Smooth muscle cell of the brain vasculature (primary cell): ENCODE measurements at regions not wholly inside any gene's neighbourhood (a gene's known extent, or its start where the extent isn't known, plus 50 kb on each side); places are given as distances from the start of the nearest gene placed in this dataset.

ENCODE experiments used
- DNase-seq: peaks from one replicate; pipeline ENCODE4 v3.0.0-alpha.2; 2012; ENCODE audit warnings: low read depth, low spot score

DNA sequence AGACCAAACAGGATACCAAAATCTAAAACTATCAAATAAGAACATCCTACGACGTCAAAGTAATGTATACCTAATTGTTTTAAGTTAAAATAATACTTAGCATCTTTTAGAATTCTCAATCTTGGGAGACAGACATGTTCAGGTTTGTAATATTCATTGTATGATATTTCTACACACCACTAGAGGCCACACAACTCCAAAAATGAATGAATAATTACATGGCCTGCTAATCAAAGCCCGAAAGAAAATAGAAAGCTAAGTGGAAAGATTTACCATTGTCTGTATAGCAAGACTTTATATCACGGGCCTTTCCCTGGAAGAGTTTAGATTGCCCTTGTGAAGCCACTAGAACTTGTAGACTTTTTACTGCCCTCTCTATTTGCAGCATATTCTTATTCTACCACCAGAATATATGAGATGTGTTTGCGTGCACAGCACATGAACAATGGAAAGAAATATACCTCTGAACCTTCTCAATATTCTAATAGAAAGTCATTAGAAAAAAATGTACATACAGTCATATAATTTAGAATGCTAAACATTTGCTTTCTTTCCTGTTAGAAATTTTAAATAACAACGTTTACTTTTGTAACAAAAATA lies 380.1 kb upstream of the NUDT12 start:
- DNase-seq: no peak

DNA sequence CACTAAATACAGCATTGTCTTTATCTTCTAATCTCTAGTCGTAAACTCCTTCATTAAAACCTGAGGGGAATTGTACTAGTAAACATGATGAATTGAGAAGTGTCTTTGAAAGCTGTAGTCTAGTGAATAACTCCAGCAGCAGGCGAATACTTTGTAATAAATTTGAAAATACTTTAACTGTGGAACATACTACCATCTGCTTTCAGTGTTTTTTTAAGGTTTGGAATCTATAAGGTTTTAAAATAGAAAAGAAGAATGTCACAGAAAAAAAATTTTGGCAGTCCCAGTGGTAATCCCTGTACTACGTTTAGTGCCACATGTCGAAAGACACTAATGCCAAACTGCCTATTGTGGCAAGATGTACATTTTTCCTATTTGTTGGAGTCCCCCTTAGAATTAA lies 379.0 kb upstream of the NUDT12 start:
- no peak for DNase-seq

DNA sequence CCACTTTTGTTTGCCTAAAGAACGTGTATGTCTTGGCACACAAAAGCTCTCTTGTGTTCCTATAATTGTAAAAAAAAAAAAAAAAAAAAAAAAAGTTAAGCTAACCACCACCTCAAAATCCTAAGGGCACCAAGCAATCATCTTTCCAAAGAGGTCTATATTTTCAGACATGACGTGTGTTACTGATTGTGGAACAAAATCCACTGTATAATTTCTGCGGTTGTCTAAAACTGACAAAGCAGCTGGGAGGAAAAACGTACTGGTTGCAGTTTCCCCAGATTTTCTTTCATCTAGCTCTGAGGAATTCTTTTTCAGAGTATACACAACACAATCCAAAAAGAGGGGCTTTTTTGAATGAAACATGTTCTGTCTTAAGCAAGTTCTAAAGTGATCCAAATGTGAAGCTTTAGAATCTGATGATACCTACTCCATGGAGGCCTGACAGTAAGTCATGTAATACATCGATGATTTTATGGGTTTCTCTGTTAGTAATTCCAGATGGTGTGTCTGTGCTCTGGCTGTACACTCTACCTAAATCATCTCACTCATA lies 375.6 kb upstream of the NUDT12 start:
- no peak for DNase-seq

GRCh38 chr5:103929338-103930013 lies 366.9 kb upstream of the NUDT12 start:
- no peak for DNase-seq

DNA sequence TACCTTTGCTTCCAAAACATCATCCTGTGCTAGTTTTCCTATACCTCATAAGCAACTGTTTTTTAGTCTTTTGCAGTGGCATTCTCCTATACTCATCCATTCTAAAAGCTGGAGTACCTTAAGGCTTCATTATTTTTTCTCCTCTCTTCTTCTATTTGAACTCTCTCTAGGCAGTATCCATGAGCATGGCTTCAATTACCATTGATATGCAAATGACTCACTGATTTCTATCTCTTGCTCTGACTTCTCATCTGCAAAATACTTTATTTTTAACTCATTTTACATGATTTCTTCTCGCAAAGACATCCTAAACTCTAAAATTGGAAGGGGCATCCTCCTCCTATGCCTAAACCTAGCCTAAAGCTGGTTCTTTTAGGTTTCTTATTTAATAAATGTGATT lies 365.1 kb upstream of the NUDT12 start:
- DNase-seq: no peak

DNA sequence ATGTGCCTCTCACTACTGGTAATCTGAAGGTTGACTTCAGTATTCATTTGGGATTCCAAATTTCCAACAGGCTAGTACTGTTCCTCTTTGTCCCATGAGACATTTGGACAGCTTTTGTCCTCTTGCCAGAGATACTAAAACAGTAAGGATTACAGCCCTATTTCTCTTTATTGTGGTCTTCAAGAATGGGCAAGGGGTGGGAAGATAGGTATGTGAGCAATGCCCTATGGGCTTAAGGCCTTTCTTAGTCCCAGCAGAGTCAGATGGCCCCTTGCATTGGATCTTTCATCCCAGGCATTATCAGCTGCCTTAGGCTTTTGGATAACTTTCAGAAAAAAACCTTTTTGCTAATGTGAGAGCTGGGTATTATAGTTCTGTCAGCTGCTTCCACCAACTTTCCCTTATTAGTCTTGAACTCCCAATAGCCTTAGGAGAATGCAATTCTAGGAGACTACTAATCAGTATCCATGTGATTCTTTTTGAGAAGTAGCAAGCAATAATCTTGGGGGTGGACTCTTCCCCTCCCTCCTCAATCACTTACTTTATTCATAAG lies 361.1 kb upstream of the NUDT12 start:
- no peak for DNase-seq

GRCh38 chr5:103919506-103919905 lies 356.9 kb upstream of the NUDT12 start:
- DNase-seq: no peak

GRCh38 chr5:103918668-103919367 lies 356.2 kb upstream of the NUDT12 start:
- DNase-seq: no peak

DNA sequence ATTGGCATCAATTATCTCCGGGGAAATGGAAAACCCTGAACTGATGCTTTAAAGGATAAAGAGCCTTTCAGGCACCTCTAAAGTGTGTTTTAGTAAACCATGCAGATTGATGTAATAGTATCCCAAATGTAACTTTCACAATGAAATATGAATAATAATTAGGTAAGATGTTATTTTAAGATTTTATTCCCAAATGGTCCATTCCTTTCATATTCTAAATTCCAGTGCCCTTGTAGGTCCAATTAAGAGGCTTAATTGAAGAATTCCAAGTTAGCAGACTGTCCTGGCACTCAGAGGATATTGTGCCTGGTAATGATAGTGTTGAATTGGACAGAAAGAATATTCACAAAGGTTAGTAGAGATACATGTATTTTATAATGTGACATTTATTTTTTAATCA lies 352.5 kb upstream of the NUDT12 start:
- no peak for DNase-seq

DNA sequence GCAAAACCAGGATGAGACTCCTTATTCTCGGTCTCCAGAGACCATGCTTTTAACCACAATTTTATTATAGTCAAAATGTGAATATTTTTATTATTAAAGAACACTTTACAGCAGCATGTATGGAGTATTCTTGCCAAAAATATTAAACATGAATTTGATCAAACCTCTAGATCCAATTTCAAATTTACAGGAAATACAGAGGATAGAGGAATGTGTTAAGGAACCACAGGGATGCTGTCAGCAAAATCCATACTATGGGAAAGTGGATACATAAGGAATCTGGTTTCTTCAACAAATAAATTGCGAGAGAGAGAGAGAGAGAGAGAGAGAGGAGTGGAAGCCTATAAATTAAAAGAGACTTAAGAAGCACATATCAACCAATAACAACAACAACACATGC lies 348.2 kb upstream of the NUDT12 start:
- no peak for DNase-seq

DNA sequence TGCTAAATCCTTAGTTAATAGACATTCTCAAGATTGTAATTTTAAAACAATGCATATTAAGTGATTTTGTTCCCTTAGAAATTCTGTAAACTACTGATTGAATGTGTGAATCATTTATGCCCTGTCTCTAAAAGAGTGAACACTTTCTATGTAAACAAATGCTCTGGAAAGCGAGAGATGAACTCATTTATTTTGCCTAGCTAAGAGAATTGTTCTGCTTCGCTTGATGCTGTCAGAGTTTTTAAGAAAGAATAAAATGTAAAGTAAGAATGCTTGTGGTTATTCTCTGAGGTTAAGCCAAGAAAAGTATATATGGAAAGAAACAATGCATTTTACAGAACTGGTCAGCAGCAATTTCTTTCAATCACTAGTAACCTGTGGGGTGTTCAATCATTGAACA lies 347.4 kb upstream of the NUDT12 start:
- DNase-seq: no peak

- DNase-seq: no peak
Observed at GRCh38 chr5:103909391-103909790, 346.8 kb upstream of the NUDT12 start.

DNA sequence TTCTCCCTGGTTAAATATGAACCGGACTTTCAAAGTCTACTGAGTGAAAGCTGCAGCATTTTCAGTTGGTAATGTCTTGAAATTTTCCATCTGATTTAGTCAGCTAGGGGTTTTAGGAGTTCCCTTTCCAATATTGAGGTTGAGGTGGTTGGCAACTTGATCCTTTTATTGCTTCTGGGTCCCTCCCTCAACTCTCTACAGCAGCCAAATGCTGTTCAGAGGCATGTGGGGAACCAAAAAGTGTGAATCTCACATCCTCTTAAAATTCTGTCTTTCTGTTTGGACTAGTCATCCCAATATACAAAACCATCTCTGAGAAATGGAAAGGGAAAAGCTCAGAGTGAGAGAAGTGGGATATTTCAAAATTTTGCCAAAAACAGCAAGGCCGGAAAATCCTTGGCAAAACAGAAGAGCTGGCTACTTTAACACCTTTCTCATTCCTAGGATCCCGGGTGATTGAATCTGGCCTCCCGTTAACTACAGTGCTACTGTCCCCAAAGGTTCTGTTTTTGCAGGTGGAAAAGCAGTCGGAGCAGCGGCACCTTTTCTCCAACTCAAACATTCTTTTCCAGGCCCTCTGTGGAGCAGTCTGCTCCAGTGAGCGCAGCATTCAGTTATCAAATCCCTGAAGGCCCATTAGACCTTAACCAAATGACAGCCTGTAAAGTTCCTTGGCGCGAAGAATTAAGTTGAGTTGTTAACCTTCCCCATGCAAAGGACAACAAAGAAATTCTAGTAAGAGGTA lies 345.9 kb upstream of the NUDT12 start:
- no peak for DNase-seq

DNA sequence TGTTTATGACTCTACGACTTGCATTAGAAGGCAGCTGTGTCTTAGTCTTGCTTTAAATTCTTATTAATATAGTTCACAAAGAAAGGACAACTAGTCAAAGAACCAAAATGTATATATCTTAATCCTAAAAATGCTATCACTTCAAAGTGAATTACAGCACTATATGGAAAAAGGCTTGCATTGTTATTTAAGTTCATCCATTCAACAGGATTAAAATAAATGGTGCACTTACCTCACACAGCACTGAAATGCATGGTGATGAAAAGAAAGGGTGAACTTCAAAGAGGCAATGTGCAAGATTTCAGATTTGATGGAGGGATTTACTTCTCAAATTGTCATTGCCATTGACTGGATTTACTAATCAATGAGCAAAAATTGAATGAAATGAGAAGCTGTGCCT lies 344.4 kb upstream of the NUDT12 start:
- no peak for DNase-seq

DNA sequence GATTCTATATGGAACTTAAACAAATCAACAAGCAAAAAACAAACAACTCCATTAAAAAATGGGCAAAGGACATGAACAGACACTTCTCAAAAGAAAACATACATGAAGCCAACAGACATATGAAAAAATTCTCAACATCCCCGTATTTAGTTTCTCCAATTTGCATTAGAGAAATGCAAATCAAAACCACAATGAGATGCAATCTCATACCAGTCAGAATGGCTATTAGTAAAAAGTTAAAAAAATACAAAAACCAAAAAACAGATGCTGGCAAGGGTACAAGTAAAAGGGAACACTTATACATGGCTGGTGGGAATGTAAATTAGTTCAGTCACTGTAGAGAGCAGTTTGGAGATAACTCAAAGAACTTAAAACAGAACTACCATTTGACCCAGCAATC lies 342.1 kb upstream of the NUDT12 start:
- DNase-seq: no peak

GRCh38 chr5:103902893-103903292 lies 340.3 kb upstream of the NUDT12 start:
- DNase-seq: no peak

- DNase-seq: no peak
Observed at GRCh38 chr5:103901885-103902284, 339.3 kb upstream of the NUDT12 start.

GRCh38 chr5:103896593-103896992 lies 334.0 kb upstream of the NUDT12 start:
- DNase-seq: no peak

GRCh38 chr5:103895738-103896137 lies 333.1 kb upstream of the NUDT12 start:
- DNase-seq: no peak

- DNase-seq: no peak
Observed at GRCh38 chr5:103894882-103895281, 332.3 kb upstream of the NUDT12 start.

- DNase-seq: no peak
Observed at GRCh38 chr5:103891151-103891550, 328.6 kb upstream of the NUDT12 start.

- DNase-seq: no peak
Observed at GRCh38 chr5:103890313-103890712, 327.7 kb upstream of the NUDT12 start.
